ENCODE measurements at regions not wholly inside any gene's neighbourhood (a gene's known extent, or its start where the extent isn't known, plus 50 kb on each side); places are given as distances from the start of the nearest gene placed in this dataset.

DNA sequence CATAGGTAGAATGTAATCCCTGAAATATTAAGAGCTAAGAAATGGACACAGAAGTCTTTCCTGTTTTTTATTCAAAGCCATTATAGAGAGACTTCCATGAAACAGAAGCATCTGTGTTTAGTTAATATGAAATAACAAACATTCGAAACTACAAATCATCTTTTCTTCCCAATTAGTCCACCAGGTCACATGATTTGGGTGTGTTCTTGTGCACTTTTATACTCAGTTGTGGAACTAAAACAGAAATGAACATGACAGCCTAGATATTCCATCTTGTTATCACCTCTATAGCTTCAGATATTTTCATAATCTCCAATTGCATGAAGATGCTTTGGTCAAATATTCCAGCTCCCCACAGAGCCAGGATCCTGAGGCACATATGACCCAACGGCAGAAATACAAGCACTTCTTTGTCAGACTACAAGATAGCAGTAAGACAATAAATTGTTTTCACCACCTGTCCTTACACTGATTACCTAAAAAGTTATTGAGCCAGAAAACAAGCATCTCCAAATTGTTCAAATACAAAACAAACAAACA lies 116.8 kb upstream of the BEND6 start:
- POLR2A ChIA-PET, result interaction anchor here (0.6 to 1.9 kb wide), 5 partner anchors 11 to 44 kb away, joined by 3 to 4 read pairs (median 3); no protein-coding TSS in a partner anchor
- WGBS (ENCODE audit: insufficient coverage, insufficient replicate concordance, low lambda C conversion rate, missing lambda C conversion rate), result 29% methylated on average over 2 of the region's 2 CpGs
- intact Hi-C loops (cut with micrococcal nuclease; ENCODE audit: unreplicated experiment), result no loop called here
- no peak for TF ChIP-seq CBX3 (IDR thresholded peaks at IDR 0.05; ENCODE audit: borderline replicate concordance, low read depth)
- no peak for FAIRE-seq
- Histone ChIP-seq H3K9ac (ENCODE audit: control insufficient read depth, insufficient read depth, low read length) (no peak overlapping the region), H3K79me2 (ENCODE audit: control insufficient read depth, insufficient read depth, low read length) (peaks cover 97% of the 10 kb centered on the region), H3K27ac (ENCODE audit: control insufficient read depth, insufficient read depth) (peak overlapping the region; percentile 28; the same call in 1 of the 2 replicates), H2AFZ (ENCODE audit: control insufficient read depth, low read depth, low read length) (no peak overlapping the region), H3K4me2 (ENCODE audit: control insufficient read depth, insufficient read depth) (peak overlapping the region; percentile 77), H3K4me3 (peak overlapping the region; percentile 57; the same call in 1 of the 2 replicates), H3K27me3 (replicated peaks in 1 of 2; ENCODE audit: control insufficient read depth in 2 of 2, insufficient read depth in 2 of 2, low read length in 1 of 2) (no peaks in the 10 kb centered on the region), H3K9me3 (replicated peaks; ENCODE audit: control insufficient read depth, insufficient read depth, low read length) (peaks cover 8% of the 10 kb centered on the region), H3K4me1 (ENCODE audit: control insufficient read depth, insufficient read depth, low read length) (peaks cover 19% of the 10 kb centered on the region), H4K20me1 (ENCODE audit: control insufficient read depth, insufficient read depth) (no peaks in the 10 kb centered on the region; the same call in 1 of the 2 replicates), H3K36me3 (ENCODE audit: control insufficient read depth in 2 of 2, insufficient read depth in 2 of 2, low read length in 1 of 2) (peaks cover 0 to 7% of the 10 kb centered on the region in 2 experiments; a peak in 1 of 4 replicates)
- SMC1A ChIA-PET (ENCODE audit: uncharacterized antibody, unreplicated experiment), result interaction anchor here (0.8 to 1.3 kb wide), 7 partner anchors 9 to 74 kb away, joined by 3 to 5 read pairs (median 4); no protein-coding TSS in a partner anchor
- BruUV-seq (replicated peaks), result no TSS peak
- RAD21 ChIA-PET (ENCODE audit: unreplicated experiment), result interaction anchor here (0.9 to 1.2 kb wide), 3 partner anchors 10 to 70 kb away, joined by 3 to 9 read pairs (median 3); no protein-coding TSS in a partner anchor
- DNase-seq (ENCODE audit: low read depth, low spot score), result no peak
- CTCF ChIA-PET, result interaction anchor here (0.7 to 18.2 kb wide), 5 partner anchors 9 to 79 kb away, joined by 3 to 494 read pairs (median 4); no protein-coding TSS in a partner anchor
- in situ Hi-C loops (cut with MboI), result no loop called here
- ATAC-seq, result no peak

- 96% methylated on average over 6 of the region's 6 CpGs for WGBS (ENCODE audit: insufficient coverage, insufficient replicate concordance, low lambda C conversion rate, missing lambda C conversion rate)
- POLR2A ChIA-PET, result interaction anchor here (0.6 to 1.9 kb wide), 5 partner anchors 12 to 43 kb away, joined by 3 to 4 read pairs (median 3); no protein-coding TSS in a partner anchor
- Histone ChIP-seq H4K20me1 (ENCODE audit: control insufficient read depth, insufficient read depth) (no peaks in the 10 kb centered on the region; the same call in 1 of the 2 replicates), H3K36me3 (ENCODE audit: control insufficient read depth in 2 of 2, insufficient read depth in 2 of 2, low read length in 1 of 2) (peaks cover 0 to 7% of the 10 kb centered on the region in 2 experiments; a peak in 1 of 4 replicates), H2AFZ (ENCODE audit: control insufficient read depth, low read depth, low read length) (no peak overlapping the region), H3K9ac (ENCODE audit: control insufficient read depth, insufficient read depth, low read length) (no peak overlapping the region), H3K27ac (ENCODE audit: control insufficient read depth, insufficient read depth) (no peak overlapping the region), H3K4me2 (ENCODE audit: control insufficient read depth, insufficient read depth) (peak overlapping the region; percentile 77), H3K4me3 (peak overlapping the region; percentile 37; the same call in 1 of the 2 replicates), H3K4me1 (ENCODE audit: control insufficient read depth, insufficient read depth, low read length) (peaks cover 19% of the 10 kb centered on the region), H3K9me3 (replicated peaks; ENCODE audit: control insufficient read depth, insufficient read depth, low read length) (peaks cover 8% of the 10 kb centered on the region), H3K79me2 (ENCODE audit: control insufficient read depth, insufficient read depth, low read length) (peaks cover 96% of the 10 kb centered on the region), H3K27me3 (replicated peaks in 1 of 2; ENCODE audit: control insufficient read depth in 2 of 2, insufficient read depth in 2 of 2, low read length in 1 of 2) (no peaks in the 10 kb centered on the region)
- DNase-seq (ENCODE audit: low read depth, low spot score) (no peak), ATAC-seq (no peak), FAIRE-seq (no peak)
- in situ Hi-C loops (cut with MboI) (no loop called here), intact Hi-C loops (cut with micrococcal nuclease; ENCODE audit: unreplicated experiment) (no loop called here)
- CTCF ChIA-PET, result interaction anchor here (0.7 to 18.2 kb wide), 4 partner anchors 9 to 79 kb away, joined by 3 to 494 read pairs (median 32); no protein-coding TSS in a partner anchor
- RAD21 ChIA-PET (ENCODE audit: unreplicated experiment), result interaction anchor here (1.1 to 1.2 kb wide), 2 partner anchors 11 to 13 kb away, joined by 3 to 9 read pairs; no protein-coding TSS in a partner anchor
- TF ChIP-seq GABPA (IDR thresholded peaks at IDR 0.05; ENCODE audit: low read depth) (no peak), MLLT1 (IDR thresholded peaks at IDR 0.05) (peak; percentile 65; the same call in 1 of the 2 replicates)
- SMC1A ChIA-PET (ENCODE audit: uncharacterized antibody, unreplicated experiment), result interaction anchor here (0.9 to 1.3 kb wide), 6 partner anchors 9 to 73 kb away, joined by 3 to 5 read pairs (median 4); no protein-coding TSS in a partner anchor
- no TSS peak for BruUV-seq (replicated peaks)
Measured at GRCh38 chr6:56837322-56837894, 117.5 kb upstream of the BEND6 start.
